Mucosa of stomach (tissue), 1 donor: ENCODE measurements at regions not wholly inside any gene's neighbourhood (a gene's known extent, or its start where the extent isn't known, plus 50 kb on each side); places are given as distances from the start of the nearest gene placed in this dataset.

ENCODE experiments used
- H3K27me3 ChIP-seq: one replicate; pipeline ENCODE4 v1.7.0; 2013; ENCODE audit warnings: mild to moderate bottlenecking, low read length; ENCODE audit not compliant: control insufficient read depth, insufficient read depth
- H3K36me3 ChIP-seq: one replicate; pipeline ENCODE4 v1.7.0; 2013; ENCODE audit warnings: low read length; ENCODE audit not compliant: control insufficient read depth, insufficient read depth
- H3K4me1 ChIP-seq: one replicate; pipeline ENCODE4 v1.7.0; 2013; ENCODE audit warnings: mild to moderate bottlenecking, low read length; ENCODE audit not compliant: control insufficient read depth, insufficient read depth
- H3K4me3 ChIP-seq: one replicate; pipeline ENCODE4 v1.7.0; 2013; ENCODE audit warnings: low read length
- H3K9ac ChIP-seq: one replicate; pipeline ENCODE4 v1.7.0; 2013; ENCODE audit warnings: mild to moderate bottlenecking, low read length, moderate library complexity
- H3K9me3 ChIP-seq: one replicate; pipeline ENCODE4 v1.7.0; 2013; ENCODE audit warnings: mild to moderate bottlenecking, low read length, moderate library complexity; ENCODE audit not compliant: control insufficient read depth
- donor health status: Pancreatic carcinoma.

DNA sequence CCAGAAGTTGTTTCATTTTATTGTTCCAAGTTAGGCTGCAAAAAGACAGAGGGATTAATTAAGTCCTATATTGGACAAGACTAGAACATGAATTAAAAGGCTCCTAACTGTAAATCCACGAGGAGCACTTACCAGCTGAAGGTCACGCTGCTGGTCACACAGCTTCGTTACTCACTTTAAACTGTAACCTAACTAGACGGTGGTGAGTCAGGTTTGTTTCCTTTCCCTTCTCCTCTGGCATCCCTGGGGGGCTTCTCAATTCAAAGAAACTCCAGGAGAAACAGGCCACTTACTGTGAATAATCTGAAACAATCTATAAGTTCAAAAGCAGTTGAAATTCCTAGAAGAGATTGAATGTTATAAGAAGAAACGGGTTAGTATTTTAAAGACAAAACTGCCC is 331.4 kb downstream of the BCAT1 start:
- Histone ChIP-seq H3K4me1 (no peaks in the 10 kb centered on the region), H3K9ac (no peak overlapping the region), H3K36me3 (no peaks in the 10 kb centered on the region), H3K27me3 (no peaks in the 10 kb centered on the region), H3K4me3 (no peak overlapping the region), H3K9me3 (no peaks in the 10 kb centered on the region)

GRCh38 chr12:24615967-24616411 is 332.9 kb downstream of the BCAT1 start:
- no peaks in the 10 kb centered on the region for H3K27me3 ChIP-seq
- no peak overlapping the region for H3K4me3 ChIP-seq
- H3K9me3 ChIP-seq = no peaks in the 10 kb centered on the region
- no peak overlapping the region for H3K9ac ChIP-seq
- no peaks in the 10 kb centered on the region for H3K36me3 ChIP-seq
- no peaks in the 10 kb centered on the region for H3K4me1 ChIP-seq

GRCh38 chr12:24608637-24609285 is 340.1 kb downstream of the BCAT1 start:
- Histone ChIP-seq H3K36me3 (no peaks in the 10 kb centered on the region), H3K4me1 (peaks cover 9% of the 10 kb centered on the region), H3K9ac (no peak overlapping the region), H3K9me3 (no peaks in the 10 kb centered on the region), H3K4me3 (no peak overlapping the region), H3K27me3 (no peaks in the 10 kb centered on the region)

GRCh38 chr12:24608108-24608507 is 340.8 kb downstream of the BCAT1 start:
- peaks cover 9% of the 10 kb centered on the region for H3K4me1 ChIP-seq
- H3K36me3 ChIP-seq = no peaks in the 10 kb centered on the region
- no peak overlapping the region for H3K4me3 ChIP-seq
- no peak overlapping the region for H3K9ac ChIP-seq
- no peaks in the 10 kb centered on the region for H3K9me3 ChIP-seq
- H3K27me3 ChIP-seq = no peaks in the 10 kb centered on the region

GRCh38 chr12:24605916-24606315 is 343.0 kb downstream of the BCAT1 start:
- Histone ChIP-seq H3K9ac (no peak overlapping the region), H3K4me3 (no peak overlapping the region), H3K9me3 (no peaks in the 10 kb centered on the region), H3K27me3 (no peaks in the 10 kb centered on the region), H3K4me1 (peaks cover 9% of the 10 kb centered on the region), H3K36me3 (no peaks in the 10 kb centered on the region)

- Histone ChIP-seq H3K4me3 (no peak overlapping the region), H3K27me3 (no peaks in the 10 kb centered on the region), H3K9ac (no peak overlapping the region), H3K36me3 (no peaks in the 10 kb centered on the region), H3K9me3 (no peaks in the 10 kb centered on the region), H3K4me1 (peaks cover 9% of the 10 kb centered on the region)
These were observed 343.4 kb downstream of the BCAT1 start for GRCh38 chr12:24605466-24605865.

GRCh38 chr12:24603371-24603770 is 345.5 kb downstream of the BCAT1 start:
- Histone ChIP-seq H3K36me3 (no peaks in the 10 kb centered on the region), H3K9ac (no peak overlapping the region), H3K27me3 (no peaks in the 10 kb centered on the region), H3K4me3 (no peak overlapping the region), H3K4me1 (peaks cover 3% of the 10 kb centered on the region), H3K9me3 (no peaks in the 10 kb centered on the region)

- Histone ChIP-seq H3K4me1 (no peaks in the 10 kb centered on the region), H3K9ac (no peak overlapping the region), H3K4me3 (no peak overlapping the region), H3K27me3 (no peaks in the 10 kb centered on the region), H3K36me3 (no peaks in the 10 kb centered on the region), H3K9me3 (no peaks in the 10 kb centered on the region)
These were observed 347.9 kb downstream of the BCAT1 start for GRCh38 chr12:24600996-24601395.

DNA sequence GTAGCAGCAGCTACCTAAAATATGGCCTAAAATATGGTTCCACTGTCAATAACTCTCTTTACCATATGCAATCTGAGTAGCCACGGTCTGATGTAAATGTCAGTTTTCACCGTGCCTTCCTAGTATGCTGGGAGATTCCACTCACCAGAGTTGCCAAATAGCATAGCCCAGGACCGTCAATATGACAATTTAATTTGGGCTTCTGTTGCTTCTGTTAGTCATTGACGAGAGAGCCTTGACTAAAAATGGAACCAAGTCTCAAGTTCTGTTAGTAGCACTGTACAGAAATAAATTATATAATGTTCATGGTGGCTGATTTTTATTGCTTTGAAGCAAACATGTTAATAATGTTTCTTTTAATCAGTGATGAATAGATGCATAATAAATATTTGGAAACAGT is 348.4 kb downstream of the BCAT1 start:
- H3K4me3 ChIP-seq = no peak overlapping the region
- H3K27me3 ChIP-seq = no peaks in the 10 kb centered on the region
- no peaks in the 10 kb centered on the region for H3K9me3 ChIP-seq
- H3K36me3 ChIP-seq = no peaks in the 10 kb centered on the region
- no peaks in the 10 kb centered on the region for H3K4me1 ChIP-seq
- no peak overlapping the region for H3K9ac ChIP-seq

GRCh38 chr12:24599736-24600135 is 349.2 kb downstream of the BCAT1 start:
- no peaks in the 10 kb centered on the region for H3K36me3 ChIP-seq
- H3K4me3 ChIP-seq = no peak overlapping the region
- no peaks in the 10 kb centered on the region for H3K4me1 ChIP-seq
- H3K9me3 ChIP-seq = no peaks in the 10 kb centered on the region
- no peaks in the 10 kb centered on the region for H3K27me3 ChIP-seq
- H3K9ac ChIP-seq = no peak overlapping the region

GRCh38 chr12:24597580-24597979 is 351.3 kb downstream of the BCAT1 start:
- Histone ChIP-seq H3K27me3 (no peaks in the 10 kb centered on the region), H3K36me3 (no peaks in the 10 kb centered on the region), H3K4me3 (no peak overlapping the region), H3K9me3 (no peaks in the 10 kb centered on the region), H3K4me1 (no peaks in the 10 kb centered on the region), H3K9ac (no peak overlapping the region)

DNA sequence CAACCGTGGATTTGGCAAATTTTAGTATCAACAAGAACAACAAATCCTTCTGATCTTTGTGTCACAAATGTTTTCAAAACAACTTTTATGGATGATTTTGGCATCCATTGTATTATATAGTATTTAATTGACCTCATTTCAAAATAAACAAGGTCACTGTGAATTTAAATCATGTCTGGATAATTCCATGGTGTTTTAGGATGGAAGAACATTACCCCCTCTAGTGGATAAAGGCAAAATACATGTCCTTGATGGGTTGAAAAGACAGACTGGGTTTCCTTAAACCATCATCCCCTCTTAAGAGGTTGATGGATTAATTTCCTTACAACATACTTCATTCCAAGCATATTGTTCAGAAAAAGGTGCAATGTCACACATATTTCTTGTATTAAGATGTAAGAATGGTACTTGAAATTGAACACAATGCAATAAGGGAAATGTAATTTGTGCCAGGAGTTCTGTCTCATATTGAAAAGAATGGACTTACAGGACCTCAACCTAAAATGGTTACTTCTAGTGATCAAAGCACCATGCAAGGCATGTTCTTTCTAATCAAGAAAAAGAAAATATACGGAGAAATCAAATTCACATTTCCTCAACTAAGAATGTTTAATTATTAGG is 352.0 kb downstream of the BCAT1 start:
- no peaks in the 10 kb centered on the region for H3K4me1 ChIP-seq
- H3K4me3 ChIP-seq = no peak overlapping the region
- H3K27me3 ChIP-seq = no peaks in the 10 kb centered on the region
- H3K9ac ChIP-seq = no peak overlapping the region
- H3K9me3 ChIP-seq = no peaks in the 10 kb centered on the region
- no peaks in the 10 kb centered on the region for H3K36me3 ChIP-seq
